ENCODE measurements at regions not wholly inside any gene's neighbourhood (a gene's known extent, or its start where the extent isn't known, plus 50 kb on each side); places are given as distances from the start of the nearest gene placed in this dataset.
"Not testable (repeated sequence)": the region's sequence is repeated elsewhere in the genome, so short reads cannot be mapped to it uniquely, and the experiment has no call there.

GRCh38 chr4:20017070-20017776 is 234.5 kb upstream of the SLIT2 start:
- no peak for TF ChIP-seq CTCF (IDR thresholded peaks at IDR 0.05)
- intact Hi-C loops (cut with DNase I): no loop called here
- Histone ChIP-seq H3K27me3 (no peaks in the 10 kb centered on the region), H3K36me3 (no peaks in the 10 kb centered on the region), H3K27ac (no peak overlapping the region), H3K4me3 (no peak overlapping the region), H3K4me1 (no peaks in the 10 kb centered on the region), H3K9me3 (no peaks in the 10 kb centered on the region), H3K9ac (ENCODE audit: low read depth in 2 of 2, low read length in 2 of 2) (no peak overlapping the region)
- DNase-seq: no peak

- intact Hi-C loops (cut with DNase I): no loop called here
- H3K4me1 ChIP-seq: no peaks in the 10 kb centered on the region
- H3K4me3 ChIP-seq: no peak overlapping the region
- H3K36me3 ChIP-seq: no peaks in the 10 kb centered on the region
- no peaks in the 10 kb centered on the region for H3K9me3 ChIP-seq
- DNase-seq: no peak
- TF ChIP-seq CTCF (IDR thresholded peaks at IDR 0.05): no peak
- no peaks in the 10 kb centered on the region for H3K27me3 ChIP-seq
- no peak overlapping the region for H3K9ac ChIP-seq (ENCODE audit: low read depth in 2 of 2, low read length in 2 of 2)
- H3K27ac ChIP-seq: no peak overlapping the region
Measured at GRCh38 chr4:20015636-20016224, 236.0 kb upstream of the SLIT2 start.

GRCh38 chr4:20003836-20004558 is 247.7 kb upstream of the SLIT2 start:
- H3K27me3 ChIP-seq; H3K9me3 ChIP-seq; H3K4me1 ChIP-seq; H3K9ac ChIP-seq (ENCODE audit: low read depth in 2 of 2, low read length in 2 of 2); intact Hi-C loops (cut with DNase I); H3K4me3 ChIP-seq; H3K27ac ChIP-seq; DNase-seq; H3K36me3 ChIP-seq: not testable (repeated sequence)

GRCh38 chr4:19999775-20000414 is 251.8 kb upstream of the SLIT2 start:
- no peak for TF ChIP-seq CTCF (IDR thresholded peaks at IDR 0.05)
- intact Hi-C loops (cut with DNase I): no loop called here

GRCh38 chr4:19999276-19999675 is 252.4 kb upstream of the SLIT2 start:
- H3K27me3 ChIP-seq: no peaks in the 10 kb centered on the region
- H3K4me1 ChIP-seq: no peaks in the 10 kb centered on the region
- TF ChIP-seq CTCF (IDR thresholded peaks at IDR 0.05): no peak

More at GRCh38 chr4:19999775-20000414, 251.8 kb upstream of the SLIT2 start:
- H3K4me1 ChIP-seq: no peaks in the 10 kb centered on the region
- DNase-seq: no peak
- no peak overlapping the region for H3K4me3 ChIP-seq
- H3K27me3 ChIP-seq: no peaks in the 10 kb centered on the region
- no peaks in the 10 kb centered on the region for H3K9me3 ChIP-seq
- H3K27ac ChIP-seq: no peak overlapping the region
- no peaks in the 10 kb centered on the region for H3K36me3 ChIP-seq
- H3K9ac ChIP-seq (ENCODE audit: low read depth in 2 of 2, low read length in 2 of 2): no peak overlapping the region

More at GRCh38 chr4:19999276-19999675, 252.4 kb upstream of the SLIT2 start:
- H3K9ac ChIP-seq (ENCODE audit: low read depth in 2 of 2, low read length in 2 of 2): no peak overlapping the region
- no peak overlapping the region for H3K27ac ChIP-seq
- intact Hi-C loops (cut with DNase I): no loop called here
- no peaks in the 10 kb centered on the region for H3K36me3 ChIP-seq
- DNase-seq: no peak
- H3K4me3 ChIP-seq: no peak overlapping the region
- no peaks in the 10 kb centered on the region for H3K9me3 ChIP-seq

Measured in colonic mucosa (tissue), 4 donors.